ENCODE measurements at regions not wholly inside any gene's neighbourhood (a gene's known extent, or its start where the extent isn't known, plus 50 kb on each side); places are given as distances from the start of the nearest gene placed in this dataset.

DNA sequence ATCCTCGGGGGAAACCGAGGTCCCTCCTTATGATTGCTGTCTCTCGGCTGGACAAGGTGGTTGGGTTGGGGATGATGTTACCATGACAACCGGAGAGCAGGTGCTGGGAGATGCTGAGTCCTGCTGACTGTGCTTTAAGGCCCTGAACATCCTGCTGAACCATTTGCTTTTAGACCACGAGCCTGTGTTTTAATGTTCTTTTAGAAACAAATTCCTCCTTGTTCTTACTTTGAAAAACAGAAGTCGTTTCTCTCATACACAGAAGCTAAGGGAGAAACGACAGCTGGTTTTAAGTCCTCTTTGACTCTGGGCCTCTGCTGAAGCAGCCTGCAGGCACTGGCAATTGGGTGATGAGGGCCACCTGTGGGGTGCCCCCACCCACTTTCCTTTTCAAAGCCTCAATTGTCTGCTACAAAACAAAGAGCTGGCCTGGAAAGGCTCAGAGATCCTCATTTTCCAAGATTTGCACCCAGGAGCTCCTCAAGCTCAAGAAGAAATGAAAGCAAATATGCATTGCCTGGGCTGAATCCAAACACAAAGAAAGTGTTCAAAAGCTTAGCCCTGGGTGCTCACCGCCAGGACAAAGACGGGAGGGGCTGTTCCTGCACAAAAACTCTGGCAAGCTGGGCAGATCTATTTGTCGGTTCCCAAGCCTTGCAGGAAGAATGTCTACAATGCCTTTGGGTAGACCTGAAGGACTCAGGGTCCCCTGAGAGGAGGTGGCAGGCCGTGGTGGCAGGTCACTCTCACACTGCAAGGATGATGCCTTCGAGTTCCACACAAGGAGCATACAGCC, 90.0 kb upstream of the CLMN start:
- no peak for TF ChIP-seq PRDM1 (tag by site-specific recombination; IDR thresholded peaks at IDR 0.05)
- TF ChIP-seq, protein P1, sequence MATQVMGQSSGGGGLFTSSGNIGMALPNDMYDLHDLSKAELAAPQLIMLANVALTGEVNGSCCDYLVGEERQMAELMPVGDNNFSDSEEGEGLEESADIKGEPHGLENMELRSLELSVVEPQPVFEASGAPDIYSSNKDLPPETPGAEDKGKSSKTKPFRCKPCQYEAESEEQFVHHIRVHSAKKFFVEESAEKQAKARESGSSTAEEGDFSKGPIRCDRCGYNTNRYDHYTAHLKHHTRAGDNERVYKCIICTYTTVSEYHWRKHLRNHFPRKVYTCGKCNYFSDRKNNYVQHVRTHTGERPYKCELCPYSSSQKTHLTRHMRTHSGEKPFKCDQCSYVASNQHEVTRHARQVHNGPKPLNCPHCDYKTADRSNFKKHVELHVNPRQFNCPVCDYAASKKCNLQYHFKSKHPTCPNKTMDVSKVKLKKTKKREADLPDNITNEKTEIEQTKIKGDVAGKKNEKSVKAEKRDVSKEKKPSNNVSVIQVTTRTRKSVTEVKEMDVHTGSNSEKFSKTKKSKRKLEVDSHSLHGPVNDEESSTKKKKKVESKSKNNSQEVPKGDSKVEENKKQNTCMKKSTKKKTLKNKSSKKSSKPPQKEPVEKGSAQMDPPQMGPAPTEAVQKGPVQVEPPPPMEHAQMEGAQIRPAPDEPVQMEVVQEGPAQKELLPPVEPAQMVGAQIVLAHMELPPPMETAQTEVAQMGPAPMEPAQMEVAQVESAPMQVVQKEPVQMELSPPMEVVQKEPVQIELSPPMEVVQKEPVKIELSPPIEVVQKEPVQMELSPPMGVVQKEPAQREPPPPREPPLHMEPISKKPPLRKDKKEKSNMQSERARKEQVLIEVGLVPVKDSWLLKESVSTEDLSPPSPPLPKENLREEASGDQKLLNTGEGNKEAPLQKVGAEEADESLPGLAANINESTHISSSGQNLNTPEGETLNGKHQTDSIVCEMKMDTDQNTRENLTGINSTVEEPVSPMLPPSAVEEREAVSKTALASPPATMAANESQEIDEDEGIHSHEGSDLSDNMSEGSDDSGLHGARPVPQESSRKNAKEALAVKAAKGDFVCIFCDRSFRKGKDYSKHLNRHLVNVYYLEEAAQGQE (tag by site-specific recombination; IDR thresholded peaks at IDR 0.05) = no peak
- no peak for TF ChIP-seq PATZ1 (tag by site-specific recombination; IDR thresholded peaks at IDR 0.05)
- TF ChIP-seq CTCF (tag by site-specific recombination; IDR thresholded peaks at IDR 0.05) = no peak
- TF ChIP-seq ZBTB44 (tag by site-specific recombination; IDR thresholded peaks at IDR 0.05) = no peak
- TF ChIP-seq ZNF488 (tag by site-specific recombination; IDR thresholded peaks at IDR 0.05) = no peak
- no peak for TF ChIP-seq ZNF830 (tag by site-specific recombination; IDR thresholded peaks at IDR 0.05; ENCODE audit: low read depth)
- no peak for TF ChIP-seq ATF2 (tag by site-specific recombination; IDR thresholded peaks at IDR 0.05; ENCODE audit: low read depth)
- TF ChIP-seq, protein P2, sequence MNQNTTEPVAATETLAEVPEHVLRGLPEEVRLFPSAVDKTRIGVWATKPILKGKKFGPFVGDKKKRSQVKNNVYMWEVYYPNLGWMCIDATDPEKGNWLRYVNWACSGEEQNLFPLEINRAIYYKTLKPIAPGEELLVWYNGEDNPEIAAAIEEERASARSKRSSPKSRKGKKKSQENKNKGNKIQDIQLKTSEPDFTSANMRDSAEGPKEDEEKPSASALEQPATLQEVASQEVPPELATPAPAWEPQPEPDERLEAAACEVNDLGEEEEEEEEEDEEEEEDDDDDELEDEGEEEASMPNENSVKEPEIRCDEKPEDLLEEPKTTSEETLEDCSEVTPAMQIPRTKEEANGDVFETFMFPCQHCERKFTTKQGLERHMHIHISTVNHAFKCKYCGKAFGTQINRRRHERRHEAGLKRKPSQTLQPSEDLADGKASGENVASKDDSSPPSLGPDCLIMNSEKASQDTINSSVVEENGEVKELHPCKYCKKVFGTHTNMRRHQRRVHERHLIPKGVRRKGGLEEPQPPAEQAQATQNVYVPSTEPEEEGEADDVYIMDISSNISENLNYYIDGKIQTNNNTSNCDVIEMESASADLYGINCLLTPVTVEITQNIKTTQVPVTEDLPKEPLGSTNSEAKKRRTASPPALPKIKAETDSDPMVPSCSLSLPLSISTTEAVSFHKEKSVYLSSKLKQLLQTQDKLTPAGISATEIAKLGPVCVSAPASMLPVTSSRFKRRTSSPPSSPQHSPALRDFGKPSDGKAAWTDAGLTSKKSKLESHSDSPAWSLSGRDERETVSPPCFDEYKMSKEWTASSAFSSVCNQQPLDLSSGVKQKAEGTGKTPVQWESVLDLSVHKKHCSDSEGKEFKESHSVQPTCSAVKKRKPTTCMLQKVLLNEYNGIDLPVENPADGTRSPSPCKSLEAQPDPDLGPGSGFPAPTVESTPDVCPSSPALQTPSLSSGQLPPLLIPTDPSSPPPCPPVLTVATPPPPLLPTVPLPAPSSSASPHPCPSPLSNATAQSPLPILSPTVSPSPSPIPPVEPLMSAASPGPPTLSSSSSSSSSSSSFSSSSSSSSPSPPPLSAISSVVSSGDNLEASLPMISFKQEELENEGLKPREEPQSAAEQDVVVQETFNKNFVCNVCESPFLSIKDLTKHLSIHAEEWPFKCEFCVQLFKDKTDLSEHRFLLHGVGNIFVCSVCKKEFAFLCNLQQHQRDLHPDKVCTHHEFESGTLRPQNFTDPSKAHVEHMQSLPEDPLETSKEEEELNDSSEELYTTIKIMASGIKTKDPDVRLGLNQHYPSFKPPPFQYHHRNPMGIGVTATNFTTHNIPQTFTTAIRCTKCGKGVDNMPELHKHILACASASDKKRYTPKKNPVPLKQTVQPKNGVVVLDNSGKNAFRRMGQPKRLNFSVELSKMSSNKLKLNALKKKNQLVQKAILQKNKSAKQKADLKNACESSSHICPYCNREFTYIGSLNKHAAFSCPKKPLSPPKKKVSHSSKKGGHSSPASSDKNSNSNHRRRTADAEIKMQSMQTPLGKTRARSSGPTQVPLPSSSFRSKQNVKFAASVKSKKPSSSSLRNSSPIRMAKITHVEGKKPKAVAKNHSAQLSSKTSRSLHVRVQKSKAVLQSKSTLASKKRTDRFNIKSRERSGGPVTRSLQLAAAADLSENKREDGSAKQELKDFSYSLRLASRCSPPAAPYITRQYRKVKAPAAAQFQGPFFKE (tag by site-specific recombination; IDR thresholded peaks at IDR 0.05; ENCODE audit: borderline replicate concordance) = no peak
- TF ChIP-seq ZNF843 (tag by site-specific recombination; IDR thresholded peaks at IDR 0.05) = no peak
- no peak for TF ChIP-seq ZNF629 (tag by site-specific recombination; IDR thresholded peaks at IDR 0.05)
- TF ChIP-seq, protein P3, sequence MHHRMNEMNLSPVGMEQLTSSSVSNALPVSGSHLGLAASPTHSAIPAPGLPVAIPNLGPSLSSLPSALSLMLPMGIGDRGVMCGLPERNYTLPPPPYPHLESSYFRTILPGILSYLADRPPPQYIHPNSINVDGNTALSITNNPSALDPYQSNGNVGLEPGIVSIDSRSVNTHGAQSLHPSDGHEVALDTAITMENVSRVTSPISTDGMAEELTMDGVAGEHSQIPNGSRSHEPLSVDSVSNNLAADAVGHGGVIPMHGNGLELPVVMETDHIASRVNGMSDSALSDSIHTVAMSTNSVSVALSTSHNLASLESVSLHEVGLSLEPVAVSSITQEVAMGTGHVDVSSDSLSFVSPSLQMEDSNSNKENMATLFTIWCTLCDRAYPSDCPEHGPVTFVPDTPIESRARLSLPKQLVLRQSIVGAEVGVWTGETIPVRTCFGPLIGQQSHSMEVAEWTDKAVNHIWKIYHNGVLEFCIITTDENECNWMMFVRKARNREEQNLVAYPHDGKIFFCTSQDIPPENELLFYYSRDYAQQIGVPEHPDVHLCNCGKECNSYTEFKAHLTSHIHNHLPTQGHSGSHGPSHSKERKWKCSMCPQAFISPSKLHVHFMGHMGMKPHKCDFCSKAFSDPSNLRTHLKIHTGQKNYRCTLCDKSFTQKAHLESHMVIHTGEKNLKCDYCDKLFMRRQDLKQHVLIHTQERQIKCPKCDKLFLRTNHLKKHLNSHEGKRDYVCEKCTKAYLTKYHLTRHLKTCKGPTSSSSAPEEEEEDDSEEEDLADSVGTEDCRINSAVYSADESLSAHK (tag by site-specific recombination; IDR thresholded peaks at IDR 0.05) = no peak

All from HEK293 (cell line).